GM21529 (cell line): ENCODE measurements at regions not wholly inside any gene's neighbourhood (a gene's known extent, or its start where the extent isn't known, plus 50 kb on each side); places are given as distances from the start of the nearest gene placed in this dataset.
A peak's percentile ranks its signal among the peaks of the same experiment; 100 is the strongest.
"Not testable (repeated sequence)": the region's sequence is repeated elsewhere in the genome, so short reads cannot be mapped to it uniquely, and the experiment has no call there.

ENCODE experiments used
- ATAC-seq: cut with Tn5 transposase; IDR thresholded peaks from one replicate; pipeline ENCODE4 v1.9.1; 2021; ENCODE audit not compliant: unreplicated experiment

GRCh38 chr6:92752114-92752513, 667.2 kb downstream of the EPHA7 start:
- ATAC-seq = no peak

GRCh38 chr6:92748131-92748530, 671.2 kb downstream of the EPHA7 start:
- no peak for ATAC-seq

- no peak for ATAC-seq
These were observed 681.4 kb downstream of the EPHA7 start for GRCh38 chr6:92737983-92738382.

- ATAC-seq = no peak
These were observed 695.9 kb downstream of the EPHA7 start for GRCh38 chr6:92723390-92723931.

- ATAC-seq = no peak
These were observed 699.6 kb downstream of the EPHA7 start for GRCh38 chr6:92719773-92720172.

GRCh38 chr6:92716638-92717037, 702.7 kb downstream of the EPHA7 start:
- no peak for ATAC-seq

GRCh38 chr6:92715991-92716390, 703.4 kb downstream of the EPHA7 start:
- no peak for ATAC-seq

- ATAC-seq = no peak
These were observed 705.0 kb downstream of the EPHA7 start for GRCh38 chr6:92714346-92714745.

GRCh38 chr6:92710048-92710447, 709.3 kb downstream of the EPHA7 start:
- ATAC-seq = peak; percentile 84

GRCh38 chr6:92708945-92709344, 710.4 kb downstream of the EPHA7 start:
- ATAC-seq = no peak

- no peak for ATAC-seq
These were observed 711.1 kb downstream of the EPHA7 start for GRCh38 chr6:92708270-92708669.

- ATAC-seq = no peak
These were observed 712.4 kb downstream of the EPHA7 start for GRCh38 chr6:92706976-92707375.

- ATAC-seq = no peak
These were observed 717.8 kb downstream of the EPHA7 start for GRCh38 chr6:92701425-92702096.

- no peak for ATAC-seq
These were observed 718.9 kb downstream of the EPHA7 start for GRCh38 chr6:92700411-92700810.

- ATAC-seq = no peak
These were observed 728.3 kb downstream of the EPHA7 start for GRCh38 chr6:92690997-92691599.

- no peak for ATAC-seq
These were observed 731.0 kb downstream of the EPHA7 start for GRCh38 chr6:92688342-92688741.

GRCh38 chr6:92687278-92687677, 732.1 kb downstream of the EPHA7 start:
- no peak for ATAC-seq

GRCh38 chr6:92684386-92684785, 735.0 kb downstream of the EPHA7 start:
- ATAC-seq = no peak

GRCh38 chr6:92683748-92684147, 735.6 kb downstream of the EPHA7 start:
- no peak for ATAC-seq

GRCh38 chr6:92682516-92683398, 736.6 kb downstream of the EPHA7 start:
- ATAC-seq = no peak

- ATAC-seq = no peak
These were observed 738.0 kb downstream of the EPHA7 start for GRCh38 chr6:92681401-92681800.

GRCh38 chr6:92671462-92671861, 747.9 kb downstream of the EPHA7 start:
- ATAC-seq = not testable (repeated sequence)
